Lower leg skin (tissue), 3 donors: ENCODE measurements at regions not wholly inside any gene's neighbourhood (a gene's known extent, or its start where the extent isn't known, plus 50 kb on each side); places are given as distances from the start of the nearest gene placed in this dataset.

Experiments used
- CTCF ChIP-seq, 3 donors: fragments of 450-650 bp; IDR thresholded peaks; one replicate each; pipeline ENCODE4 v1.5.1; 2016; ENCODE audit warnings: antibody characterized with exemption in 3 of 3, mild to moderate bottlenecking in 3 of 3, moderate library complexity in 2 of 3
- POLR2A ChIP-seq, 2 donors: fragments of 450-650 bp; IDR thresholded peaks; one replicate each; pipeline ENCODE4 v1.6.1; 2016 to 2017; ENCODE audit warnings: antibody characterized with exemption in 2 of 2, mild to moderate bottlenecking in 1 of 2, moderate library complexity in 1 of 2

- TF ChIP-seq CTCF (IDR thresholded peaks at IDR 0.05) (no peak), POLR2A (IDR thresholded peaks at IDR 0.05) (no peak)
Measured at GRCh38 chr4:63764400-63764799, 644.9 kb downstream of the TECRL start.
